IMR-90 (cell line): ENCODE measurements at regions not wholly inside any gene's neighbourhood (a gene's known extent, or its start where the extent isn't known, plus 50 kb on each side); places are given as distances from the start of the nearest gene placed in this dataset.

ENCODE experiments used
- BHLHE40 ChIP-seq: fragments of 150-350 bp; IDR thresholded peaks from 2 replicates; pipeline ENCODE4 v1.6.1; 2016; ENCODE audit warnings: mild to moderate bottlenecking, low read depth, low read length
- CTCF ChIP-seq: conservative IDR thresholded peaks from 2 replicates; pipeline ENCODE4 v1.5.1; 2012; ENCODE audit warnings: mild to moderate bottlenecking, low read depth, low read length, improper control_type of control experiment
- ELK1 ChIP-seq: fragments of 150-350 bp; IDR thresholded peaks from 2 replicates; pipeline ENCODE4 v1.6.1; 2016; ENCODE audit warnings: low read depth, mild to moderate bottlenecking, low read length, moderate library complexity, borderline replicate concordance
- FOS ChIP-seq: fragments of 150-350 bp; IDR thresholded peaks from 2 replicates; pipeline ENCODE4 v1.6.1; 2016; ENCODE audit warnings: low read depth, low read length
- MAFK ChIP-seq: IDR thresholded peaks from 2 replicates; pipeline ENCODE4 v1.6.1; 2012; ENCODE audit warnings: low read depth, low read length, improper control_type of control experiment
- POLR2A ChIP-seq: IDR thresholded peaks from 2 replicates; pipeline ENCODE4 v1.6.1; 2012; ENCODE audit warnings: mild to moderate bottlenecking, low read depth, low read length
- RCOR1 ChIP-seq: IDR thresholded peaks from 2 replicates; pipeline ENCODE4 v1.6.1; 2012; ENCODE audit warnings: mild to moderate bottlenecking, low read length, improper control_type of control experiment; ENCODE audit not compliant: insufficient replicate concordance
- RFX5 ChIP-seq: IDR thresholded peaks from 2 replicates; pipeline ENCODE4 v1.8.0; 2012; ENCODE audit warnings: low read depth, mild to moderate bottlenecking, low read length, moderate library complexity
- SMC3 ChIP-seq: fragments of 150-350 bp; IDR thresholded peaks from 2 replicates; pipeline ENCODE4 v1.6.1; 2016; ENCODE audit warnings: low read depth, mild to moderate bottlenecking, antibody characterized with exemption, low read length, moderate library complexity
- USF2 ChIP-seq: fragments of 150-350 bp; IDR thresholded peaks from 2 replicates; pipeline ENCODE4 v1.6.1; 2017; ENCODE audit warnings: mild to moderate bottlenecking, antibody characterized with exemption, low read length, low read depth

- TF ChIP-seq MAFK (no peak), CTCF (no peak), RCOR1 (no peak), RFX5 (no peak), USF2 (no peak), POLR2A (no peak), BHLHE40 (no peak), ELK1 (no peak), FOS (no peak), SMC3 (no peak)
Measured at GRCh38 chr2:152827944-152828343, 109.5 kb downstream of the ARL6IP6 start.
